ENCODE measurements at regions not wholly inside any gene's neighbourhood (a gene's known extent, or its start where the extent isn't known, plus 50 kb on each side); places are given as distances from the start of the nearest gene placed in this dataset.

GRCh38 chr3:18027161-18027939, 284.9 kb upstream of the TBC1D5 start:
- no peak for DNase-seq
- intact Hi-C loops (cut with DNase I, micrococcal nuclease) = no loop called here
- ATAC-seq = no peak

DNA sequence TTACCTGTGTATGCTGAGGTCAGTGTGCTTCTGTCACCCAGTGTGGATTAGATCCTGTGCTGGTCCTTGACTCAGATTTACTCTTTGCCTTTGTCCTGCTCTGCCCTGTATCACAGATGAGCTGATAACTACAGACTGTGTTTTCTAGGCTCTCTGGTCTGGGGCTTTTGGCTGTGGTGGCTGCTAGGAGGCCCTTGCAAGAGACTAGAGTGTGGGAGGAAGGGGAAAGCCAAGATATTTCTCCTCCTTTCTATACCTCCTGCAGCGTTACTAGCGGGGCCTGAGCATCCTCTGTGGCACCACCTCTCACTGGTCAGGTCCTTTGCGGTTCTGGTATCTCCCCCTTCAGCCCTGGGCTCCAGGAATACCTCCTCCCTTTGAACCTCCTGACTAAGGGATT, 282.3 kb upstream of the TBC1D5 start:
- ATAC-seq (no peak), DNase-seq (no peak)
- intact Hi-C loops (cut with DNase I, micrococcal nuclease) = no loop called here

GRCh38 chr3:18019161-18019495, 276.7 kb upstream of the TBC1D5 start:
- ATAC-seq (no peak), DNase-seq (no peak)
- intact Hi-C loops (cut with DNase I, micrococcal nuclease) = no loop called here

- no peak for ATAC-seq
- intact Hi-C loops (cut with DNase I, micrococcal nuclease) = no loop called here
- DNase-seq = no peak
Observed at GRCh38 chr3:18018491-18019160, 276.2 kb upstream of the TBC1D5 start.

DNA sequence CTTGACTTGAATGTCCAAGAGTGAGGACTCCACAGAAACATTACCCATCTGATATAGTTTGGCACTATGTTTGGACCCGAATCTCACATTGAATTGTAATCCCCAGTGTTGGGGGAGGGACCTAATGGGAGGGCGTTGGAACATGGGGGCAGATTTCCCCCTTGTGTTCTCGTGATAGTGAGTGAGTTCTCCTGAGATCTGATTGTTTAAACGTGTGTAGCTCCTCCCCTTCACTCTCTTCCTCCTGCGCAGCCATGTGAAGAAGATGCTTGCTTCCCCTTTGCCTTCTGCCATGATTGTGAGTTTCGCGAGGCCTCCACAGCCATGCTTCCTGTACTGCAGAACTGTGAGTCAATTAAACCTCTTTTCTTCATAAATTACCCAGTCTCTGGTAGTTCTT, 273.9 kb upstream of the TBC1D5 start:
- intact Hi-C loops (cut with DNase I, micrococcal nuclease) = no loop called here
- ATAC-seq (no peak), DNase-seq (no peak)

DNA sequence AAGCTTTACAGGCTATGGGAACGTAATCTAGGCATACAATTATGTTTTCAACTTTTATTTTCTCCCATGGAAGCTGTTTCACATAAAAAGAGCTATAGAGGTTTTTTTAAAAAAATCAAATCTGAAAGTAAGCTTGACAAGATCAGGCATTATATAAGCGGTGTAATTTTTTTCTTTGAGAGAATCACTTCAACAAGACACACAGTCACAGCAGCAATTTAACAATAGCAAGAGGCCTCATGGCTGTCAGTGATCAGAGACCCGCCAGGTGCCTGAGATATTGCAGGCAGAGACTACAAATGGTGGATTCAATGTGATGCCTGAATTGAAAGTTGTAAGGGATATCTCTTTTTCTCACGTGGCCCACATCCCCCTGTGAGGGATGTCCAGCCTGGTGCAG, 270.5 kb upstream of the TBC1D5 start:
- intact Hi-C loops (cut with DNase I, micrococcal nuclease) = no loop called here
- DNase-seq (no peak), ATAC-seq (no peak)

- intact Hi-C loops (cut with DNase I, micrococcal nuclease) = no loop called here
Observed at GRCh38 chr3:18012436-18012835, 270.0 kb upstream of the TBC1D5 start.

GRCh38 chr3:18011387-18011786, 269.0 kb upstream of the TBC1D5 start:
- no peak for DNase-seq
- no peak for ATAC-seq
- intact Hi-C loops (cut with DNase I, micrococcal nuclease) = no loop called here

More at GRCh38 chr3:18012436-18012835, 270.0 kb upstream of the TBC1D5 start:
- DNase-seq (no peak), ATAC-seq (no peak)

GRCh38 chr3:18010001-18010400, 267.6 kb upstream of the TBC1D5 start:
- intact Hi-C loops (cut with DNase I, micrococcal nuclease) = no loop called here
- DNase-seq (no peak), ATAC-seq (no peak)

DNA sequence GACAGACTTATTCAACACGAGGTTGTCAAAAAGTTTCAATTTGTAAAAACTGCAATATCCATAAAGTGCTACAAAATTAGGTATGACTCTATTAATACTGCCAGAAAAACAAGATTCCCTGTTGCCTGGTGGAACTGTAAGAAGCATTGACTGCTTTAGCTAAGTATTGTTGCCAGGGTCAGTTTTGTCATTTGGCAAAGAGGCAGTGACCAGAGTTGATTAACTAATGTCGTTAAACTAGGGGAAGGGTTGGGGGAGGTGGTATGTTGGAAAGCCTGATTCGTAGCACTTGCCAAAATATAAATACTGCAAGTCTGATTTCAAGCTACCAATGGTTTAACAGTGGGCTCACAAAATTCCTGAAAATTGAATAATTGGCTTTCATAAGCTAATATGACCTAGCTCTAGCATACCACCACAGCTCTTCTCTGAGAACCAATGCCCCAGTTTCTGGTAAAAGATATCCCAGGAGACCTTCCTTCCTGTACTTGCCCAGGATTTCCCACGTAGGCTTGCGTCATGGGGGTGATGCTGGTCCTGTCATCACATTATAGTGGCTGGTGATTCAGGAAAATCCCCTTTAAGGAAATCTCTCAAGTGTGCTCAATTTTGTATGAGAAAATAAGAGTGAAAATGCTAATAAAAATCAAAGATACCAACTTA, 266.4 kb upstream of the TBC1D5 start:
- intact Hi-C loops (cut with DNase I, micrococcal nuclease) = no loop called here
- no peak for ATAC-seq
- no peak for DNase-seq

- intact Hi-C loops (cut with DNase I, micrococcal nuclease) = no loop called here
- ATAC-seq (no peak), DNase-seq (no peak)
Observed at GRCh38 chr3:18007980-18008379, 265.5 kb upstream of the TBC1D5 start.

GRCh38 chr3:17995769-17996168, 253.3 kb upstream of the TBC1D5 start:
- ATAC-seq (no peak), DNase-seq (no peak)
- intact Hi-C loops (cut with DNase I, micrococcal nuclease) = no loop called here

GRCh38 chr3:17994167-17994566, 251.7 kb upstream of the TBC1D5 start:
- ATAC-seq (no peak), DNase-seq (no peak)
- intact Hi-C loops (cut with DNase I, micrococcal nuclease) = no loop called here

- ATAC-seq (no peak), DNase-seq (no peak)
- intact Hi-C loops (cut with DNase I, micrococcal nuclease) = no loop called here
Observed at GRCh38 chr3:17990390-17990789, 248.0 kb upstream of the TBC1D5 start.

- intact Hi-C loops (cut with DNase I, micrococcal nuclease) = no loop called here
- ATAC-seq (no peak), DNase-seq (no peak)
Observed at GRCh38 chr3:17986348-17986816, 244.0 kb upstream of the TBC1D5 start.

DNA sequence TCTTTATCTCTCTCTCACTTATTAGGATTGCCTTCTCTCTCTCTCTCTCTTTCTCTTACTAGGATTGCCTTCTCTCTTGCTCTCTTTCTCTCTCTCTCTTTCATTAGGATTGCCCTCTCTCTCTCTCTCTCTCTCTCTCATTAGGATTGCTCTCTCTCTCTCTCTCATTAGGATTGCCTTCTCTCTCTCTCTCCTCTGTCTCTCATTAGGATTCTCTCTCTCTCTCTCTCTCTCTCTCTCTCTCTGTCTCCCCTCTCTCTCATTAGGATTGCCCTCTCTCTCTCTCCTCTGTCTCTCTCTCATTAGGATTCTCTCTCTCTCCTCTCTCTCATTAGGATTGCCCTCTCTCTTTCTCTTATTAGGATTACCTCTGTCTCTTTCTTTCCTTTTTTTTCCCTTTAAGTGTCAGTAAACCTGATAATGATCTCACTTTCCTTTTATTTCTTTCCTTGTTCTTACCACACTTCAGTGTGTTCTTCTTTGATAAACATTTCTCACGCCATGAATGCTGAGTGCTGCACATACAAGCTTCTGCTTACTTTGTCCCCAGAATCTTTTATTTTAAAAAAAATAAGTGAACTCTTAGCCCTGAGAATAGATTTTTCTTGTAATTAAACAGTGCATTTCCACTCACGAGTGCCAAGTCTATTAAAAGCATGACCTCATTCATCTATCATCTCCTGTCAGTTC, 243.4 kb upstream of the TBC1D5 start:
- DNase-seq (no peak), ATAC-seq (no peak)
- intact Hi-C loops (cut with DNase I, micrococcal nuclease) = no loop called here

DNA sequence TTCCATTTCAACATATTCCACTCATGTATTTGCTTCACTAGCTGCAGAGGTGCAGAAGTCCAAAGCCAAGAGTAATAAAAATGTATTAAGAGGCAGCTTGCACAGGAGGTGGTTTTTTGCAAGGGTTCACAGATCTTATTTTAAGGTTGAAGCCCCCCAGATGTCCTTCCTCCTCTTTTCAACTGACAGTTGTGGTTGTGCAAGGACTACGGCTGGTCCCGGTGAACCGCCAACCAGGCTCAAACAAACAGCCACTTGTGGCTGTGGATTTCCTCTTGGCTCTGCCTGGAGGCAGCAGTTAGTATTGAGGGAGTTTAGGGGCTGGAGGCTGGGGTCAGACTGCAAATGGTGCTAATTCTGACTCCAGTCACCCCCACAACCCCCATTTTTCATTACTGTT, 240.7 kb upstream of the TBC1D5 start:
- intact Hi-C loops (cut with DNase I, micrococcal nuclease) = no loop called here
- ATAC-seq (no peak), DNase-seq (no peak)

- ATAC-seq = no peak
- intact Hi-C loops (cut with DNase I, micrococcal nuclease) = no loop called here
- no peak for DNase-seq
Observed at GRCh38 chr3:17982211-17982880, 239.9 kb upstream of the TBC1D5 start.

GRCh38 chr3:17980863-17981262, 238.4 kb upstream of the TBC1D5 start:
- intact Hi-C loops (cut with DNase I, micrococcal nuclease) = no loop called here
- DNase-seq (no peak), ATAC-seq (no peak)
